ENCODE measurements at regions not wholly inside any gene's neighbourhood (a gene's known extent, or its start where the extent isn't known, plus 50 kb on each side); places are given as distances from the start of the nearest gene placed in this dataset.
"Not testable (repeated sequence)": the region's sequence is repeated elsewhere in the genome, so short reads cannot be mapped to it uniquely, and the experiment has no call there.

GRCh38 chr11:81569999-81570398, 1163.7 kb downstream of the FAM181B start:
- H3K9me3 Mint-ChIP-seq (ENCODE audit: low read depth) = no peaks in the 10 kb centered on the region
- no peak overlapping the region for H3K27ac Mint-ChIP-seq
- H3K36me3 Mint-ChIP-seq = no peaks in the 10 kb centered on the region
- ATAC-seq (no peak), DNase-seq (no peak)
- H3K4me1 Mint-ChIP-seq = no peaks in the 10 kb centered on the region
- H3K27me3 Mint-ChIP-seq = no peaks in the 10 kb centered on the region
- CTCF ChIA-PET = no interaction called here
- H3K4me3 Mint-ChIP-seq = no peak overlapping the region

GRCh38 chr11:81568918-81569317, 1164.7 kb downstream of the FAM181B start:
- Mint-ChIP-seq H3K27me3 (no peaks in the 10 kb centered on the region), H3K4me3 (no peak overlapping the region), H3K9me3 (ENCODE audit: low read depth) (no peaks in the 10 kb centered on the region), H3K27ac (no peak overlapping the region), H3K36me3 (no peaks in the 10 kb centered on the region), H3K4me1 (no peaks in the 10 kb centered on the region)
- DNase-seq = no peak
- no peak for ATAC-seq
- CTCF ChIA-PET = no interaction called here

GRCh38 chr11:81548123-81548522, 1185.5 kb downstream of the FAM181B start:
- Mint-ChIP-seq H3K36me3 (no peaks in the 10 kb centered on the region), H3K27me3 (no peaks in the 10 kb centered on the region), H3K4me3 (no peak overlapping the region), H3K4me1 (no peaks in the 10 kb centered on the region), H3K27ac (no peak overlapping the region), H3K9me3 (ENCODE audit: low read depth) (no peaks in the 10 kb centered on the region)
- CTCF ChIA-PET = no interaction called here
- no peak for DNase-seq
- no peak for ATAC-seq

GRCh38 chr11:81539806-81540205, 1193.9 kb downstream of the FAM181B start:
- DNase-seq; H3K36me3 Mint-ChIP-seq; H3K27me3 Mint-ChIP-seq; H3K27ac Mint-ChIP-seq; ATAC-seq; H3K4me3 Mint-ChIP-seq; CTCF ChIA-PET; H3K9me3 Mint-ChIP-seq (ENCODE audit: low read depth); H3K4me1 Mint-ChIP-seq: not testable (repeated sequence)

GRCh38 chr11:81515566-81515965, 1218.1 kb downstream of the FAM181B start:
- no peak for DNase-seq
- no peak for ATAC-seq
- no peak overlapping the region for H3K27ac Mint-ChIP-seq

GRCh38 chr11:81497202-81497804, 1236.4 kb downstream of the FAM181B start:
- H3K27ac Mint-ChIP-seq = no peak overlapping the region
- H3K4me3 Mint-ChIP-seq = no peak overlapping the region
- no peak for DNase-seq
- H3K27me3 Mint-ChIP-seq = no peaks in the 10 kb centered on the region
- H3K36me3 Mint-ChIP-seq = no peaks in the 10 kb centered on the region
- no peaks in the 10 kb centered on the region for H3K4me1 Mint-ChIP-seq
- no peaks in the 10 kb centered on the region for H3K9me3 Mint-ChIP-seq (ENCODE audit: low read depth)
- CTCF ChIA-PET = interaction anchor here (0.6 to 1.5 kb wide), 3 partner anchors 14 to 62 kb away, joined by 3 to 6 read pairs (median 3); no protein-coding TSS in a partner anchor
- ATAC-seq = peak; percentile 39

More at GRCh38 chr11:81515566-81515965, 1218.1 kb downstream of the FAM181B start:
- Mint-ChIP-seq H3K36me3 (no peaks in the 10 kb centered on the region), H3K4me1 (no peaks in the 10 kb centered on the region), H3K9me3 (ENCODE audit: low read depth) (peaks cover 6% of the 10 kb centered on the region), H3K4me3 (no peak overlapping the region), H3K27me3 (no peaks in the 10 kb centered on the region)
- CTCF ChIA-PET = no interaction called here

- CTCF ChIA-PET = interaction anchor here (1.0 to 1.5 kb wide), 2 partner anchors 13 to 17 kb away, joined by 3 to 6 read pairs; no protein-coding TSS in a partner anchor
- H3K27ac Mint-ChIP-seq = no peak overlapping the region
- no peaks in the 10 kb centered on the region for H3K9me3 Mint-ChIP-seq (ENCODE audit: low read depth)
- no peak for ATAC-seq
- no peak for DNase-seq
- no peaks in the 10 kb centered on the region for H3K4me1 Mint-ChIP-seq
- no peaks in the 10 kb centered on the region for H3K36me3 Mint-ChIP-seq
- no peaks in the 10 kb centered on the region for H3K27me3 Mint-ChIP-seq
- no peak overlapping the region for H3K4me3 Mint-ChIP-seq
These were observed 1237.1 kb downstream of the FAM181B start for GRCh38 chr11:81496601-81497000.

GRCh38 chr11:81495699-81496292, 1237.9 kb downstream of the FAM181B start:
- Mint-ChIP-seq H3K36me3 (no peaks in the 10 kb centered on the region), H3K27ac (no peak overlapping the region), H3K4me3 (no peak overlapping the region), H3K4me1 (no peaks in the 10 kb centered on the region), H3K27me3 (no peaks in the 10 kb centered on the region), H3K9me3 (ENCODE audit: low read depth) (no peaks in the 10 kb centered on the region)
- CTCF ChIA-PET = no interaction called here
- no peak for ATAC-seq
- DNase-seq = no peak

- Mint-ChIP-seq H3K9me3 (ENCODE audit: low read depth) (no peaks in the 10 kb centered on the region), H3K36me3 (no peaks in the 10 kb centered on the region), H3K27me3 (no peaks in the 10 kb centered on the region), H3K4me1 (no peaks in the 10 kb centered on the region), H3K4me3 (no peak overlapping the region), H3K27ac (no peak overlapping the region)
- DNase-seq (no peak), ATAC-seq (no peak)
- CTCF ChIA-PET = no interaction called here
These were observed 1239.2 kb downstream of the FAM181B start for GRCh38 chr11:81494431-81494830.

- ATAC-seq (no peak), DNase-seq (no peak)
- H3K9me3 Mint-ChIP-seq (ENCODE audit: low read depth) = no peaks in the 10 kb centered on the region
- CTCF ChIA-PET = no interaction called here
- H3K4me3 Mint-ChIP-seq = no peak overlapping the region
- no peaks in the 10 kb centered on the region for H3K27me3 Mint-ChIP-seq
- H3K27ac Mint-ChIP-seq = no peak overlapping the region
- no peaks in the 10 kb centered on the region for H3K4me1 Mint-ChIP-seq
- H3K36me3 Mint-ChIP-seq = no peaks in the 10 kb centered on the region
These were observed 1240.7 kb downstream of the FAM181B start for GRCh38 chr11:81492923-81493445.

GRCh38 chr11:81487109-81487508, 1246.6 kb downstream of the FAM181B start:
- H3K4me3 Mint-ChIP-seq = no peak overlapping the region
- H3K27ac Mint-ChIP-seq = no peak overlapping the region
- CTCF ChIA-PET = no interaction called here
- no peaks in the 10 kb centered on the region for H3K36me3 Mint-ChIP-seq
- ATAC-seq (no peak), DNase-seq (no peak)
- no peaks in the 10 kb centered on the region for H3K9me3 Mint-ChIP-seq (ENCODE audit: low read depth)
- no peaks in the 10 kb centered on the region for H3K4me1 Mint-ChIP-seq
- no peaks in the 10 kb centered on the region for H3K27me3 Mint-ChIP-seq

- ATAC-seq (no peak), DNase-seq (no peak)
- Mint-ChIP-seq H3K4me1 (no peaks in the 10 kb centered on the region), H3K27ac (no peak overlapping the region), H3K36me3 (no peaks in the 10 kb centered on the region), H3K4me3 (no peak overlapping the region), H3K27me3 (no peaks in the 10 kb centered on the region), H3K9me3 (ENCODE audit: low read depth) (no peaks in the 10 kb centered on the region)
- CTCF ChIA-PET = interaction anchor here (1.0 kb wide), 1 partner anchor 13 kb away, joined by 3 read pairs; no protein-coding TSS in a partner anchor
These were observed 1249.5 kb downstream of the FAM181B start for GRCh38 chr11:81484196-81484595.

GRCh38 chr11:81477277-81477676, 1256.4 kb downstream of the FAM181B start:
- CTCF ChIA-PET = no interaction called here
- H3K27ac Mint-ChIP-seq = no peak overlapping the region
- no peak overlapping the region for H3K4me3 Mint-ChIP-seq
- no peaks in the 10 kb centered on the region for H3K4me1 Mint-ChIP-seq
- no peaks in the 10 kb centered on the region for H3K9me3 Mint-ChIP-seq (ENCODE audit: low read depth)
- H3K36me3 Mint-ChIP-seq = no peaks in the 10 kb centered on the region
- ATAC-seq (no peak), DNase-seq (no peak)
- no peaks in the 10 kb centered on the region for H3K27me3 Mint-ChIP-seq

GRCh38 chr11:81476345-81476744, 1257.3 kb downstream of the FAM181B start:
- CTCF ChIA-PET = no interaction called here
- Mint-ChIP-seq H3K27ac (no peak overlapping the region), H3K36me3 (no peaks in the 10 kb centered on the region), H3K4me3 (no peak overlapping the region), H3K27me3 (no peaks in the 10 kb centered on the region), H3K4me1 (no peaks in the 10 kb centered on the region), H3K9me3 (ENCODE audit: low read depth) (no peaks in the 10 kb centered on the region)
- DNase-seq = no peak
- no peak for ATAC-seq

All from activated CD8-positive, alpha-beta memory T cell treated with anti-CD3 and anti-CD28 coated beads, Interleukin-2, amount 10 ng/mL, durations not matched to agents 7 days and 5 days (primary cell).